NCI-H460 (cell line): ENCODE measurements at regions not wholly inside any gene's neighbourhood (a gene's known extent, or its start where the extent isn't known, plus 50 kb on each side); places are given as distances from the start of the nearest gene placed in this dataset.

ENCODE experiments used
- DNase-seq: peaks from one replicate; pipeline ENCODE4 v3.0.0-alpha.2; 2016; ENCODE audit warnings: low read depth; ENCODE audit errors: extremely low read depth

DNA sequence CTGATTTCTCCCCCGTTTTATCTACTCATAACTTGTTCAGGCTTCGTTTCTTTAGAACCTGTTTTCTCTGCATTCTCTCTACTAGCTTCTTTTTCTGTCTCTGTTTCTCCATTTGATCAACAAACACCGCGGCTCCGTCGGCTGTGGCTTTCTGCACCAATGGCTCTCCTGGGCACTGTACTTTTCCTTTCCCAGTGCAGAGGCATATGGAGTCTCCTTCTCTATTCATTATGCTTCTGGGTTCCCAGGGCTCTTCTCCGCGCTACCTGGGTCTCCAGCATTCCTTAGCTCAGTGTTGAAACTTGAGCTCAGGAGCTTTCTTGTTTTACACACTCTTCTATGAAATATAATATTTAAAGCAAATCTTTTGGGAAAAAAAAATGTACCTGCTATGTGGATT, 196.6 kb upstream of the SOX11 start:
- no peak for DNase-seq

DNA sequence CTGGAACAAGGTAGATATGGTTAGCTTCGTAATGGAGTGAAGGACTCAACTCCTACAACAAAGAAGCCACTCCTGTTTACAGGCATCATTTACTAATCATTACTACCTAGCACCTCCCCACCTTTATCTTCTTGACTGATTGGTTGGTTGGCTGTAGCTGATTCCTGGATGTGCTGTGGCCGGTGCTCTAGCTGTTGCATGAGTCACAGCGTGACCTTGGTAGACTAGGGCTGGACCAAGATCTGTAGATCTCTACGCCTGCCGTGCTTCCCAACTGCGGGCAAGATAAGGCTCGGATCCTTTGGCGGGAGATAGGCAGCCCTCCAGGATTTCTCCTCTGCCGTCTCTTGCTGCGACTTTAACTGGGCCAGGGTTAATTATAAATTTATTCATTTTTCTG, 194.3 kb upstream of the SOX11 start:
- no peak for DNase-seq

DNA sequence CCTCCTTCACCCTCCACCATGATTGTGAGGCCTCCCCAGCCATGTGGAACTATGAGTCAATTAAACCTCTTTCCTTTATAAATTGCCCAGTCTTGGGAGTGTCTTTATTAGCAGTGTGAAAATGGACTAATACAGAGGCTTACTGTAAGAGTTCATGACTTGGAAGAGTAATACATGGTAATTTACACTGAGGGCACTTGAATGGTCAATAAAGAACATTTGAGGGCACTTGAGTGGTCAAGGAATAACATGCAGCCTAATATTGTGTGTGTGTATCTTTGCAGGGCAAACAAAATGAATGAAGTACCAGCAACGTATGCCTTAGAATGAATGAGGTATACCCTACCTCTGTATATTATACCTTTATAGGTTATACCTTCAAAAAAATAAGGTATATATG, 190.4 kb upstream of the SOX11 start:
- no peak for DNase-seq

DNA sequence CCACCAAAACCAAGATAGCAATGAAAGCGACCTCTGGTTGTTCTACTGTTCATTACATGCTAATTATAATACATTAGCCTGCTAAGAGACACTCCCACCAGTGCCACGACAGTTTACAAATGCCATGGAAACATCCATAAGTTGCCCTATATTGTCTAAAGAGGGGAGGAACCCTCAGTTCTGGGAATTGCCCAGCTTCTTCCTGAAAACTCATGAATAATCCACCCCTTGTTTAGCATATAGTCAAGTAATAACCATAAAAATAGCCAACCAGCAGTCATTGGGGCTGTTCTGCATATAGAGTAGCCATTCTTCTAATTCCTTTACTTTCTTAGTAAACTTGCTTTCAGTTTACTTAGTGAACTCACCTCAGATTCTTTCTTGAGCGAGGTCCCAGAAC, 189.8 kb upstream of the SOX11 start:
- no peak for DNase-seq

DNA sequence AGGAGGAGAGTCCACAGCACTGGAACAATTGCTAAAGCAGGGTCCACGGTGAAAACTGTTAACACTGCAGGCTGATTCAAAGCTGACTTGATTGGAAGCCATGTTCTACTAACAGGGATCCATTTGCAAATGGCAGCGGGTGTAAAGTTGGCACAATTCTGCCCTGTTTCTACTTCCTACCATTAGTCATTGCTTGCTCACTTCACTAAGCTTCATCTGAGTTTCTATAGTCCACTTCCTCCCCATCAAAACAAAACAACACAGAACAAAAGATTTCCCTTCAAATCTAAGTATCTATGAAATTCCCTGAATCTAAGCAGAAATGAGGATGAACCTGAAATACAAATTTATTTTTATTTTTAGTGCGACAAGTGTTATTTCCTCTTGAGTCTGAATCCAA, 187.4 kb upstream of the SOX11 start:
- DNase-seq: no peak

DNA sequence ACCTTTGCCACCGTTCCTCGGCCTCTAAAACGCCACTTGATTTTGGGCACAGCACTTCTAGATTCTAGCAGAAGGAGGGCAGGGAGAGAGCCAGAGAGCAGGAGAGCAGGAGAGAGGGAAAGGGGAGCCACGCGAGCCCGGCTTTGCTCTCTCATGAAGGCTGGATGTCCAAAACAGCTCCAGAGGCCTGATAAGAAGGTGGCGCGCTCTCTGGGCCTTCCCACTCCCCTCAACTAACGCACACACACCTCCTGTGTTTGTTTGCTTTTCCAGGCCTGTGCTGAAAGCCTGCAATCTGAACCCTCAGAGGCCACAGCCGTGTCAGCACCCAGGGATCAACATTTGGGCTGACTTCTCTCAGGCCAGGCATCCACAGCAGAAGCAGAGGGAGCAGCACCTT, 184.8 kb upstream of the SOX11 start:
- no peak for DNase-seq

DNA sequence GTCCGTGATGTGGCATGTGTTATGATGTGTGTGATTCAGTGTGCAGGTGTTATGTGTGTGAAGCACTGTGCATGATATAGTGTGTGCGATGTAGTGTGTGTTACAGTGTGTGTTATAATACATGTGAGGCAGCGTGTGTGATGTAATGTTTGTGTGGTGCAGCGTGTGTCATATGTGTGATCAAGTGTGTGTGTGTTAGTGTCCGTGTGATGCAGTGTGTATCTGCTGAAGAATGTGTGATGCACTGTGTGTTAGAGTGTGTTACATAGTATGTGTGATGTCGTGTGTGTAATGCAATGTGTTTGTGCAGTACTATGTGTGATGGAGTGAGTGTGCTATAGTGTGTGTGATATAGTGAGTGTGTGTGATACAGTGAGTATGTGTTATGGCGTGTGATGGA, 182.8 kb upstream of the SOX11 start:
- no peak for DNase-seq

DNA sequence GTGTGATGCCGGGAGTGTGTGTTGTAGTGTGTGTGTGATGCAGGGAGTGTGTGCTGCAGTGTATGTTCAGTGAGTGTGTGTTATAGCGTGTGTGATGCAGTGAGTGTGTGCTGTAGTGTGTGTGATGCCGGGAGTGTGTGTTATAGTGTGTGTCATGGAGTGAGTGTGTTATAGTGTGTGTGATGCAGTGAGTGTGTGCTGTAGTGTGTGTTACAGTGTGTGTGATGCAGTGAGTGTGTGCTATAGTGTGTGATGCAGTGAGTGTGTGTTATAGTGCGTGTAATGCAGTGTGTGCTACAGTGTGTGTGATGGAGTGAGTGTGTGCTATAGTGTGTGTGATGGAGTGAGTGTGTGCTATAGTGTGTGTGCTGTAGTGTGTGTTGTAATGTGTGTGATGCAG, 182.1 kb upstream of the SOX11 start:
- no peak for DNase-seq

DNA sequence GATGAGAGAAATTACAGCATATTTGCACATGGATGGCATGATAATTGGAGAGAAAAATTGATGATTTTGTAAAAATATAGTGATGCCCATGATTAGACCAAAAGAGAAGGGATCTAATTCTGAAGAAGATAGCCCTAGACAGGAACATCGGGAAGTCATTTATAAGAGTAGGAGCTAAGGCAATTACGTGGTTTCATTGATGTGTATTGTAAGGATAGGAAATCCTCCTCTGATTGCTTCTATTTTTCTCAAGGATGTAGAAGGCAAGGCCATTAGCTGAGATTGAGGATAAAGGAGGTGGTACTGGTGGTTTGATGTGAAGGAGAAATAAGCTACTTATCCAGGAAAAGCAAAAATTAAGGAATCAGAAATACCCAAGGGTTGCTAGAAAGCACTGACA, 176.5 kb upstream of the SOX11 start:
- DNase-seq: no peak

DNA sequence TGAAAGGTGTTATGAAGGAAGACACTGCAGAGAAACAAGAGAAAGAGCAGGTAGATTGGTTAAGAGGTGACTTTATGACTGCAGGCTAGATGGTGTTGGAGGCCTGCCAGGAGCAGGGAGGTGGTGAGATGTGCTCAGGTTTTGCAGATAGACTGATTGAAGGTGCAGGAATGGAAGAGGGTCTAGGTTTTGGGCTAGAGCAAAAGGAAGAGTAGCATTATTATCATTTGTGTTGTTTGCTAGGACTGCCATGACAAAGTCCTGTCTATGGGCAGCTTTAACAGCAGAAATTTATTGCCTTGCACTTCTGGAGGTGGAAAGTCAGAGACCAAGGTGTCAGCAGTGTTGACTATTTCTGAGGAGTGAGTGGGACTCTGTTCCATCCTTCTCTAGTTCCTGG, 172.9 kb upstream of the SOX11 start:
- DNase-seq: no peak

DNA sequence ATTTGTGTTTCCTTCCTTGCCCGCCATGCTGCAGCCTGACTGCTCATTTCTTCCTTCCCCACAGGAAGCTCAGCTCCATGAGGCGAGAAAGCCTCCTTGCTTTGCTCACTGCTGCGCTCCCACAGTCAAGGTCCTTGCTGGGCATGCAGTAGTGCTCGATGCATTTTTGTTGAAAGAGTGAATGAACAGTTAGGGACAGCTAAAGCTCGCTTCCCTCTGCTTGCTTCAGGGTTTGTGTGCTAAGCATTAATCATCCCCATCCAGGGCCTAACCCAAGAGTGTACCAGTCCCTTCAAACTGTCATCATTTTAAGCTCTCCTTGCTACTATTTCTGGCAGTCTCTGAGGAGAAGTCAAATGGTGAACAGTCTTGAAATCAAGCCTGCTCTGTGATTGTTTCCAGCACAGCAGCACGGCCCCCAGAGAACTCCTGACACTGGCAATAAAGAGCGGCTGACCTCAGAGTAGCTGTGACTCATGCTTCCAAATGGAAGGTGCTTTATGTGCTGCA, 171.7 kb upstream of the SOX11 start:
- no peak for DNase-seq

DNA sequence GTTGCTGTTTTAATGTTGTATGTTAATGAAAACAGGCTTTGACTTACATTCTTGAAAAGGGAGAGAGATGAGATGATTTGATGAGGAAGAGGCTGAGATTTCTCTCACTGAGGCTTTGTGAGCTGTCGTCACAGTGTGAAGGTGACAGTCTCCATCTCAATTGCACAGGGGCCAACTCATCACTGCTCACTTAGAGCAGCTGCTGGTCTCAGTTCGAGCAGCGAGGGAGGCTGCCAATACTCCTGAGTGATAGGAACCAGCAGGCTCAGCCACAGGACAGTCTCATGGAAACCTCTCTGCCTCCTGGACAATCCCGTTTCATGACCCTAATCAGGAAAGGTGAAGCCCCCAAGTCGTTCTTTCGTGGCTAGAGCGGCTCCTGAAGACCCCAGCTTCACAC, 170.7 kb upstream of the SOX11 start:
- DNase-seq: no peak

DNA sequence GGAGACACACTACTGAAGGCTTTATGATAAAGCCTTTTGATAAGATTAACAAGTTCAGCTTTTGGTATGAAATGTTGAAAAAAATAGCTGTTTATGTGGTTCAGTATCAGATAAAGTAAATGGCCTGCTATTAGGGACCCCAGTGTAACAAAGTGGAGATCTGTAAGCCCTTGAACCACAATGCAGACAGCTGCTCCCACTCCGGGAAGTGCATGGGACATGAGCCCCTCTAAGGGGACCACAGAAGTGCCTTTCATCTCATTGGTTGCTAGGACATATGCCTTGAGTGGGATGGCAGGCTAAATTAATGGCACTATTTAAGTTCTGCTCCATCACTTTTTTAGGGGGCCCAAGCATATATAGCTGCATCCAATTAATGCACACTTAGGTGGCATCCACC, 167.6 kb upstream of the SOX11 start:
- no peak for DNase-seq

DNA sequence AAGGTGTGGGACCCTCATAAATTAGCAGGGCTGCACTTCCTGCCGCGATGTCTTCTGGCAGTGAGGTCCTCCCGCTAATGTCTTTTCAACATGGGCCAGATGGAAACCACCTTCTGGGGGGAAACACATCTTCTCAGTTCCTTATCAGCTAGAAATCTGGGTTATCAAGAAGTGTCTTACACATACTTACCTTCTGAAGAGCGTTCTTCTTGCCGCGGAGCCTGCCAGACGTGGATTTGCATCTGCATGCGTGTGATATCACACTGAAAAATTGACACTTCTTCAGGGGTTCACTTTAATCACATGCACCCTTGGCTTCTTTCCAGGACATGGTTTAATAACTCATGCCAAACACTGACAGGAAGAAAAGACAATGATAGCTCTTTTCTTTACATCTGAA, 163.5 kb upstream of the SOX11 start:
- no peak for DNase-seq

DNA sequence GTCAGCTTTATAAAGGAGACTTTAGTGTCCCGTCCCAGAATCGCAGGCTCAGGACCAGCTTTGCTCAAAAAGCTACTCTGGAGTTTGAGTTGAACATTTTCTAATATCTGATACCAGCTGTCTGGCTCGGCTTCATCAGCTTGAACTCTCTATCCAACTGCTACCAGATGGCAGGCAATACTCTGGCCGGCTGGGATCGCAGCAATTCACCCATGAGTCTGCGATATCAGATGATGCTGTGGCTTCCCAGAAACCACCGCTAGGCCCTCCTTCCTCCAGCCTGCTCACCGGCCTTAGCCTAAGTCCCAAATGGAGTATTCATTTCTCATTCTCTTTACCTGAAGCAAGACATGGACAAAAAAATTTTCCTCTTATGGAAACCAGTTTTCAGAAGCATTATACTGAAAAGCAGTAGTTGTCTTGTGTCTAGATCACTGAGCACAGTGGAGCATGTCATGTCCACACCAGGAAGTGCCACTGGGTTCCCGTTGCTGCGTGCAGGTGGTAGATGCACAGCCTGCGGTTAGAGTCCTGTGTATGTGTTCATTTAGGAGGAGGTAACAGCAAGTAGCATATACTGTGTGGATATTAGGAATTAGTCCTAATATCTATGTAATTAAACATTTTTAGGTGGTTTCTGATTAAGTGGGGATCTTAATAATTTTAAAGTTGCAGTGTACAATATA, 162.0 kb upstream of the SOX11 start:
- DNase-seq: no peak

DNA sequence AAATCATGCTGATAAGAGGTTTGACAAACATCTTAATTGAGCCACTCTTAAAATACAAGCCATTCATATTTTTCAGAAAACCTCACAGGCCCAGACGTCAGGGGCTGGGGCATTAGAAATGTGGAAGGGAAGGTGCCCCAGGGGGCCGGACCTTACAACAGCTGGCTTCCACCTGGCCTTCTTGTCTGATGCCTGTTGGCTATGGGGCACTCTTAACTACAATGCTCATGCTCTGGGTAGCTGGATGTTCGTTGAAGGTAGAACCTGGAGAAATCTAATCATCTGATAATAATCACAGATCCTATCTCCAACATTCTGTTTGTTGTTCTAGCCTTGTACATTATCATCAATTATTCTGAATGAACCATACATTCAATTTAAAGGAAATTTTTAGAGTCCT, 156.9 kb upstream of the SOX11 start:
- DNase-seq: no peak

DNA sequence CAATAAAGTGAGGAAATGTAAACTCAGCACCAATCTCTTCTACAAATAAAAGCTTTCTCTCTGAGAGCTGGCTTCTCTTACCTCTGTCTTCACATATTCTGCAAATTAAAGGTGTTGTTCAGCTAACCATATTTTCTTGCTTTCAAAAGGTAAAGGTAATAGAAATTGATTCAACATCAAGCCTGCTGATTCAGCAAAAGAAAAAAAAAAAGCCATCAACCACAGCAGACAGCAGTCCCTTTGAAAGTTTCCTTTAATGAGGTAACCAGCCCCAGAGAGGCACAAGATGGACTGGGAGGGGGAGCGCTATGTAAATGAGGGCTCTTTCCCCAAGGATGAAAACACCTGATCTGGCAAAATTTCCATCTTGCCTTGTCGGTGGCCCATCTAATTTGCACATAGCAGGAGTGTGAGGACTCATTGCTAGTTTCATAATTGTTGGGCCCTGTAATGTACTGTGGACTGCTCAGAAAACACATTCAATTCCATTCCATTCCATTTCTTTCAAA, 154.9 kb upstream of the SOX11 start:
- no peak for DNase-seq

DNA sequence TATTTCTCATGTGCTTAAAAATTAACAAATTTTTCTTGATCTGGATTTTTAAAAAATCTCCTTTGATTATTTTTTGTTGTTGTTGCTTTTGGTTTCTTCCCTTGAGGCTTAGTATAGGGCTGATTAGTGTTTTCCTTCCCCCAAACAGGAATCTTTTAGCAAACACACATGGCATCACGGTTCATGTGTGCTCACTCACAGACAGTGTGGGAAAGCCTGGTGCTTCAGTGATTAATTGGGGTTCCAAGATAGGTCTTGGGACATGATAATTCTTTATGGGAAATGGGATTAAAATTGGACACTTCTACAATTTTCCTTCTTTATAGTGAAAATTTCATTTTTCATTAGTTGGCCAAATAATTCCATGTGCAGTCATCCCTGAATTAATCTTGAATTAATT, 153.9 kb upstream of the SOX11 start:
- DNase-seq: no peak

DNA sequence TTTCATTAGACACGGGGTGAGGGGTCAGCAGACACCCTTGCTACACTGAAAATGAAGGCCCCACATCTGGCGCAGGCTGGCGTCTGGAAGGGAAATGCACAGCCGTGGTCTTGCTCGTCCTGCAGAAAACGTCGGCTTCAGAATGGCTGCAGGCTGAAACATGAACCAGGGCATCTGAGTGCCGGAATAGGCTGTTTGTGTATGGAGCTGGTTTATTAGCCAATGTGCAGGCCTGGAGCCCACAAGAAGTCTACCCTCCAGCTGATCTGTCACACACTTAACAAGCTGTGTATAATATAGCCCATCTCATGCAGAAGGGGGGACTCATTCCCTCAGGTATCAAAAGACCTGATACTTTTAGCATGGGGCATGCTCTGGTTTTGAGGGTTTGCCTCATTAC, 153.4 kb upstream of the SOX11 start:
- DNase-seq: no peak

DNA sequence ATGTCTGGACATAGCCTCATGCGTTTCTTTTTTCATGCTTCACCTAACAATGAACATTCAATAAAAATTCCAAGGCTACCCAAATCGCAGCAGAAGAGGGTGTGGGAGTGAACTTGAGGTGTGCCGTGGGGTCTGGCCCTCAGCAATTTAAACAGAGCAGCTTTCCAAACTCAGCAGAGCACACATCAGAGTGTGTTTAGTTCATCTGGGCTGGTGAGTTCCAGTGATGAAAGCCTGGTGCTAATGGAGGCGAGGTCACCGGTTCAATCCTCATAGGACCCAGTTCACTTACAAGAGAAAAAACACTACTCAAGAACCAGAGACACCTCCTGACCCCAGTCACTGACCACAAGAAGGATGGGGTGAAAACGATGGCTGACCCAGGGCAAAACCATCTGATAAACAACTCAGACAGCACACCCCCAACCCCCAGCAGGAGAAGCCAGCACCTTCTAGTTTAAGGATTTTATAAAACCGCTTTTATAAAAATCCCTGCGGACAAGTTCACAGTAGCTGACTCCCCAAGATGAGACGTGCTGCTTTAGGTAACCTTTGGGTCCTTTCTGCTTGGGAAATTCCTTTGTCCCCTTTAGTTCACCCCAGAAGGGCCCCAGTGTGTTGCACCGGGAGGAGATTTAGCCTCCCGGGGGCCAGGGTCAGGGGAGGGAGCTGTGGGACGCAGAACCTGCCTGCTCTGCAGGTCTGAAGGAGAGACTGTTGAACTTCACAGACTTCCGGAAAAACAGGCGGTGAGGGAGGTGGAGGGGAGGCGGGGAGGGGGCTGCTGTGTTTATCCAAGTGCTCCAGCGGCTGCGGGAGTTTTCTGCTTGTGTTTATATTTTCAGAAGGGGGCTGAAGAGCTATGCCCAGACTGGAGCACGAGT, 152.7 kb upstream of the SOX11 start:
- no peak for DNase-seq

DNA sequence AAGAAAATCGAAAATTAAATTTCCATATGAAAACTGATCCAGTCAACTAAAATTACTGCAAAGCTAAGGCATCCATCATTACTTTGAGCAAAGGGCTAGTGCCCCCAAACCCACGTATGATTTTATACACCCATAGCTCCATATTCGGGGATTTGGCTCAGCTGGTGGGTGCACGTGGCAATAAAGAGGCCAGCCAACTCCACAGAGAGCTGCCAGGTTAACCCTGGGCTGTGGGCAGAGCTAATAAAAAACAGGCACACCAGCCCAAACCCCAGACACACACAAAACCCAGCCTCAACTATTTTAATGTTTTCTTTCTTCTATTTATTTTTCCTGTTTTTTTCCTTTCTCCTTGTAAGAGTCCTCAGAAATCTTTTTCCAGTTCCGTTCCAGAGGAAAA, 151.3 kb upstream of the SOX11 start:
- no peak for DNase-seq

DNA sequence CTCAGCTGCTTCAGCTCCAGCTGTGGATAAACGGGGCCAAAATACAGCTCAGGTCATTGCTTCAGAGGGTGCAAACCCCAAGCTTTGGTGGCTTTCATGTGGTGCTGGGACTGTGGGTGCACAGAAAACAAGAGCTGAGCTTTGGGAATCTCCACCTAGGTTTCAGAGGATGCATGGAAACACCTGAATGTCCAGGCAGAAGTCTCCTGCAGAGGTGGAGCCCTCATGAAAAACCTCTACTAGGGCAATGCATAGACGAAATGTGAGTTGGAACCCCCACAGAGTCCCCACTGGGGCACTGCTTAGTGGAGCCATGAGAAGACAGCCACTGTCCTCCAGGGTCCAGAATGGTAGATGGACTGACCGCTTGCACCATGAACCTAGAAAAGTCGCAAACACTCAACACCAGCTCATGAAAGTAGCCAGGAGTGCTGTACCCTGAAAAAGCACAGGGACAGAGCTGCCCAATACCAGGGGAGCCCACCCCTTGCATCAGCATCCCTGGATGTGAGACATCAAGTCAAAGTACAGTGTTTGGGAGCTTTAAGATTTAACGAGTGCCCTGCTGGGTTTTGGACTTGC, 147.9 kb upstream of the SOX11 start:
- DNase-seq: no peak
